Stimulated activated CD4-positive, alpha-beta T cell treated with anti-CD3 and anti-CD28 coated beads, Interleukin-1b, Interleukin-23, amount 100 ng/mL, for 48 hours (primary cell): ENCODE measurements at regions not wholly inside any gene's neighbourhood (a gene's known extent, or its start where the extent isn't known, plus 50 kb on each side); places are given as distances from the start of the nearest gene placed in this dataset.
"Not testable (repeated sequence)": the region's sequence is repeated elsewhere in the genome, so short reads cannot be mapped to it uniquely, and the experiment has no call there.

ENCODE experiments used
- DNase-seq: peaks from one replicate; pipeline ENCODE4 v3.0.0-alpha.2; 2020

- DNase-seq: no peak
Observed at GRCh38 chr15:31606931-31607497, 280.4 kb downstream of the KLF13 start.

- DNase-seq: no peak
Observed at GRCh38 chr15:31607656-31608055, 281.0 kb downstream of the KLF13 start.

- DNase-seq: no peak
Observed at GRCh38 chr15:31609258-31609681, 282.6 kb downstream of the KLF13 start.

GRCh38 chr15:31609906-31610305, 283.3 kb downstream of the KLF13 start:
- DNase-seq: no peak

GRCh38 chr15:31615643-31616415, 289.2 kb downstream of the KLF13 start:
- no peak for DNase-seq

- DNase-seq: not testable (repeated sequence)
Observed at GRCh38 chr15:31623297-31623696, 296.7 kb downstream of the KLF13 start.

GRCh38 chr15:31624115-31624514, 297.5 kb downstream of the KLF13 start:
- DNase-seq: not testable (repeated sequence)

GRCh38 chr15:31635715-31636114, 309.1 kb downstream of the KLF13 start:
- DNase-seq: not testable (repeated sequence)

- not testable (repeated sequence) for DNase-seq
Observed at GRCh38 chr15:31636911-31637310, 310.3 kb downstream of the KLF13 start.

- not testable (repeated sequence) for DNase-seq
Observed at GRCh38 chr15:31643955-31644354, 317.3 kb downstream of the KLF13 start.

- DNase-seq: not testable (repeated sequence)
Observed at GRCh38 chr15:31644761-31645160, 318.1 kb downstream of the KLF13 start.

GRCh38 chr15:31647337-31647826, 320.7 kb downstream of the KLF13 start:
- not testable (repeated sequence) for DNase-seq

- DNase-seq: not testable (repeated sequence)
Observed at GRCh38 chr15:31649634-31650033, 323.0 kb downstream of the KLF13 start.

GRCh38 chr15:31650055-31650701, 323.5 kb downstream of the KLF13 start:
- DNase-seq: peak; percentile 54

GRCh38 chr15:31656915-31657314, 330.3 kb downstream of the KLF13 start:
- DNase-seq: not testable (repeated sequence)

GRCh38 chr15:31660816-31661215, 334.2 kb downstream of the KLF13 start:
- no peak for DNase-seq

GRCh38 chr15:31665732-31666131, 339.1 kb downstream of the KLF13 start:
- DNase-seq: not testable (repeated sequence)

- DNase-seq: not testable (repeated sequence)
Observed at GRCh38 chr15:31669158-31669908, 342.7 kb downstream of the KLF13 start.

- not testable (repeated sequence) for DNase-seq
Observed at GRCh38 chr15:31673263-31673662, 346.6 kb downstream of the KLF13 start.

GRCh38 chr15:31681529-31682259, 348.6 kb upstream of the CHRNA7 start:
- not testable (repeated sequence) for DNase-seq

GRCh38 chr15:31687088-31687487, 343.2 kb upstream of the CHRNA7 start:
- DNase-seq: not testable (repeated sequence)

- DNase-seq: not testable (repeated sequence)
Observed at GRCh38 chr15:31696509-31696908, 333.8 kb upstream of the CHRNA7 start.
